ENCODE measurements at regions not wholly inside any gene's neighbourhood (a gene's known extent, or its start where the extent isn't known, plus 50 kb on each side); places are given as distances from the start of the nearest gene placed in this dataset.

DNA sequence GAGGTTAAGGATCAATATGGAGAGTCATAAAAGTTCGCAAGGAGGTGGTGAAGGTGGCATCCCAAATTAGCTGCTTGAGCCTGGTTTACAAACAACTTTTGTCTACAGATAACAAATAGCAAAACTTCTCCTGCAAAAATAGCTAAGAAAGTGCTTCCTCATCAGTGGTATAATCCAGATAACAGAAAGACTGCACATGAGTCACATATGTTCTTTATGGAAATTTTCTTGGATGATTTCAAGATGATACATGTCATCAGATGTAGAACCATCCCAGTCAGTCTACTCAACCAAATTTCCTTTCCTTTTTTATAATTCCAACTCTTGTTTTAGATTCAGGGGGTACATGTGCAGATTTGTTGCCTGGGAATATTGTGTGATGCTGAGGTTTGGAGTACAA, 133.0 kb downstream of the BTG1 start:
- peaks cover 4% of the 10 kb centered on the region; the same call in 1 of the 2 replicates for H3K9me3 ChIP-seq
- H3K4me3 Mint-ChIP-seq (ENCODE audit: unreplicated experiment): no peak overlapping the region
- intact Hi-C loops (cut with micrococcal nuclease; ENCODE audit: unreplicated experiment): no loop called here
- ChIA-PET CTCF (no interaction called here), POLR2A (no interaction called here)
- no peak overlapping the region for H3K4me3 ChIP-seq (ENCODE audit: low read depth, low read length)
- H3K27me3 Mint-ChIP-seq (ENCODE audit: insufficient read depth, unreplicated experiment): no peaks in the 10 kb centered on the region
- TF ChIP-seq, protein P1, sequence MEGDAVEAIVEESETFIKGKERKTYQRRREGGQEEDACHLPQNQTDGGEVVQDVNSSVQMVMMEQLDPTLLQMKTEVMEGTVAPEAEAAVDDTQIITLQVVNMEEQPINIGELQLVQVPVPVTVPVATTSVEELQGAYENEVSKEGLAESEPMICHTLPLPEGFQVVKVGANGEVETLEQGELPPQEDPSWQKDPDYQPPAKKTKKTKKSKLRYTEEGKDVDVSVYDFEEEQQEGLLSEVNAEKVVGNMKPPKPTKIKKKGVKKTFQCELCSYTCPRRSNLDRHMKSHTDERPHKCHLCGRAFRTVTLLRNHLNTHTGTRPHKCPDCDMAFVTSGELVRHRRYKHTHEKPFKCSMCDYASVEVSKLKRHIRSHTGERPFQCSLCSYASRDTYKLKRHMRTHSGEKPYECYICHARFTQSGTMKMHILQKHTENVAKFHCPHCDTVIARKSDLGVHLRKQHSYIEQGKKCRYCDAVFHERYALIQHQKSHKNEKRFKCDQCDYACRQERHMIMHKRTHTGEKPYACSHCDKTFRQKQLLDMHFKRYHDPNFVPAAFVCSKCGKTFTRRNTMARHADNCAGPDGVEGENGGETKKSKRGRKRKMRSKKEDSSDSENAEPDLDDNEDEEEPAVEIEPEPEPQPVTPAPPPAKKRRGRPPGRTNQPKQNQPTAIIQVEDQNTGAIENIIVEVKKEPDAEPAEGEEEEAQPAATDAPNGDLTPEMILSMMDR (IDR thresholded peaks at IDR 0.05; ENCODE audit: insufficient read depth in 1 of 2, low read depth in 1 of 2, low read length in 1 of 2, severe bottlenecking in 1 of 2, unreplicated experiment in 1 of 2): no peak
- no peaks in the 10 kb centered on the region for H3K4me1 ChIP-seq
- H3K27me3 ChIP-seq (replicated peaks; ENCODE audit: control insufficient read depth, insufficient read depth, low read length): no peaks in the 10 kb centered on the region
- H3K36me3 ChIP-seq (ENCODE audit: control insufficient read depth, insufficient read depth, low read length): no peaks in the 10 kb centered on the region
- DNase-seq: no peak
- H3K27ac Mint-ChIP-seq (ENCODE audit: unreplicated experiment): no peak overlapping the region
- no peaks in the 10 kb centered on the region for H3K9me3 Mint-ChIP-seq (ENCODE audit: unreplicated experiment)
- BruUV-seq (replicated peaks): no TSS peak
- no peaks in the 10 kb centered on the region for H3K4me1 Mint-ChIP-seq (ENCODE audit: low read depth, unreplicated experiment)
- H3K36me3 Mint-ChIP-seq (ENCODE audit: insufficient read depth, unreplicated experiment): no peaks in the 10 kb centered on the region

DNA sequence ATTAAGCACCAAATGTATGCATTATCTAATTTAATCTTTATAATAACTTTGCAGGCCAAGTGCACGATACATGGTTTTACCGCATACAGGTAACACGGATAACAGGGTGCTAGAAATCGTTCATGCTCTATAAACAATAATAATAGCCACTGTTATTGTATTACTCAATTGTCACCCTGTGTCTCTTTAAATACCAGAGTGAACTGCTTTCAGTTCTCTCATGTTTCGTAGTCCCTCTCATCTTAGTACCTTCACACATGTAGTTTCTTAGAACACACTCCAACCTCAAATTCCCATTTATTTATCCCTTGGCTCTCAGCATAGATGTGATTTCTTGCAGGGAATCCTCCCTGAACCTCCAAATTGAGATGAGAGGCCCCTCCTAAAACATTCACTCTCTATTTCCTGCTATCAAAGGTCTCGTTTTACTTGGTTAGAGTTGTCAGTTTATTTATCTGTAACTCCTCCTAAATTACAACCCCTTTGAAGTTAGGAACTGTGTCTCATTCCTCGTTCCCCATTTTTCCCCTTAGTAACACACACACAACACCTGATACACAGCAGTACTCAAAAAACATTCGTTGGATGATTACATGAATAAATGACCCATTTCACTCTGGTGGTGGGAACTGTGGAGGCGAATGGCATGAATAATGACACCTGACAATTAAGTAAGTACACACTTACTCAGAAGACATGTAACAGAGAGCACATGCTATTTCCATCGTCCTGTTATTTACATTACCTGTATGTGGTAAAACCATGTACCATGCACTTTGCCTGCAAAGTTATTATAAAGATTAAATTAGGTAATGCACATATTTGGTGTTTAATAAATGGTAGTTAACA, 134.6 kb downstream of the BTG1 start:
- ChIA-PET CTCF (interaction anchor here (0.7 kb wide), 1 partner anchor 138 kb away, joined by 4 read pairs; no protein-coding TSS in a partner anchor), POLR2A (no interaction called here)
- intact Hi-C loops (cut with micrococcal nuclease; ENCODE audit: unreplicated experiment): no loop called here
- Histone ChIP-seq H3K4me3 (ENCODE audit: low read depth, low read length) (no peak overlapping the region), H3K9me3 (no peaks in the 10 kb centered on the region), H3K4me1 (no peaks in the 10 kb centered on the region), H3K27me3 (replicated peaks; ENCODE audit: control insufficient read depth, insufficient read depth, low read length) (no peaks in the 10 kb centered on the region), H3K36me3 (ENCODE audit: control insufficient read depth, insufficient read depth, low read length) (no peaks in the 10 kb centered on the region)
- no TSS peak for BruUV-seq (replicated peaks)
- no peaks in the 10 kb centered on the region for H3K4me1 Mint-ChIP-seq (ENCODE audit: low read depth, unreplicated experiment)
- no peaks in the 10 kb centered on the region for H3K27me3 Mint-ChIP-seq (ENCODE audit: insufficient read depth, unreplicated experiment)
- H3K4me3 Mint-ChIP-seq (ENCODE audit: unreplicated experiment): no peak overlapping the region
- TF ChIP-seq, protein P1 (IDR thresholded peaks at IDR 0.05; ENCODE audit: insufficient read depth in 1 of 2, low read depth in 1 of 2, low read length in 1 of 2, severe bottlenecking in 1 of 2, unreplicated experiment in 1 of 2): no peak
- no peaks in the 10 kb centered on the region for H3K36me3 Mint-ChIP-seq (ENCODE audit: insufficient read depth, unreplicated experiment)
- no peaks in the 10 kb centered on the region for H3K9me3 Mint-ChIP-seq (ENCODE audit: unreplicated experiment)
- no peak overlapping the region for H3K27ac Mint-ChIP-seq (ENCODE audit: unreplicated experiment)
- no peak for DNase-seq

DNA sequence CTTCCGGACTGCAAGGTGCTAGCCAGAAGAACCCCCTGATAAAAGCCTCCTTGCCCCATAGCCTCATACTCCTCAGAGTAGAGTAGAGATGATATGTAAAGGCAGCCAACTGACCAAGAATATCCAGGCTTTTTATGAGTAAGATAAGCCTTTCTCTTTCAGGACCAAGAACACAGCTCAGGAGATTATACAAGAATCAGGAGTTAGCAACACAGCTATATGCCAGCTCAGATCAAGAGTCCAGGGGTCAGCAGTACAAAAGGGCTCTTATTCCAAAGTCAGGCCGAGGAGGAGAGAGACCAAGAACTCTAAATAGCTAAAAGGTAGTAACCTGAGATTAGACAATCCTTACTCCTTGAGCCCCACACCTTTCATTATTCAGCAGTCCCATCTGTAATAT, 135.3 kb downstream of the BTG1 start:
- Histone ChIP-seq H3K36me3 (ENCODE audit: control insufficient read depth, insufficient read depth, low read length) (no peaks in the 10 kb centered on the region), H3K27me3 (replicated peaks; ENCODE audit: control insufficient read depth, insufficient read depth, low read length) (no peaks in the 10 kb centered on the region), H3K9me3 (no peaks in the 10 kb centered on the region), H3K4me3 (ENCODE audit: low read depth, low read length) (no peak overlapping the region), H3K4me1 (no peaks in the 10 kb centered on the region)
- H3K27ac Mint-ChIP-seq (ENCODE audit: unreplicated experiment): no peak overlapping the region
- no peaks in the 10 kb centered on the region for H3K36me3 Mint-ChIP-seq (ENCODE audit: insufficient read depth, unreplicated experiment)
- ChIA-PET CTCF (no interaction called here), POLR2A (no interaction called here)
- no TSS peak for BruUV-seq (replicated peaks)
- no peak for DNase-seq
- no peaks in the 10 kb centered on the region for H3K4me1 Mint-ChIP-seq (ENCODE audit: low read depth, unreplicated experiment)
- no peaks in the 10 kb centered on the region for H3K9me3 Mint-ChIP-seq (ENCODE audit: unreplicated experiment)
- intact Hi-C loops (cut with micrococcal nuclease; ENCODE audit: unreplicated experiment): no loop called here
- TF ChIP-seq, protein P1 (IDR thresholded peaks at IDR 0.05; ENCODE audit: insufficient read depth in 1 of 2, low read depth in 1 of 2, low read length in 1 of 2, severe bottlenecking in 1 of 2, unreplicated experiment in 1 of 2): no peak
- H3K27me3 Mint-ChIP-seq (ENCODE audit: insufficient read depth, unreplicated experiment): no peaks in the 10 kb centered on the region
- no peak overlapping the region for H3K4me3 Mint-ChIP-seq (ENCODE audit: unreplicated experiment)
